ENCODE measurements at regions not wholly inside any gene's neighbourhood (a gene's known extent, or its start where the extent isn't known, plus 50 kb on each side); places are given as distances from the start of the nearest gene placed in this dataset.

DNA sequence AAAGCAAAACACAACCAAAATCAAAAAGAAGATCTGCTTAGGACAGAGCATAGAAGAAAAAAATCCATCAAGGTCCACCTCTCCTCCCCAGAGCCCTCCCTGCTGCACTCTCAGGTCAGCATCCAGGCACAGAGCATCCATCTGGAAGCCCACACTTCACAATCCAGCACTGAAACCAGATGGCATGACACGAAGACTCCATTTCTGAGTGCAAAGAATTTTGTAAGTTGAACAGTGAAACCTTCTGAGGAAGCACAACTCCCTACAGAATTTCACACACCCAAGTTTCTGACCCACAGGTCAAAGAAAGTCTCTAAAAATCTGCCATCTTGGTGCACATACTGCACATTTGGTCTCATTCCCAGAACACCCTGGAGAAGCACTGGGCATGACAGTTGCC is 128.8 kb upstream of the STXBP5 start:
- no peaks in the 10 kb centered on the region for H3K36me3 Mint-ChIP-seq
- ChIA-PET CTCF (no interaction called here), POLR2A (no interaction called here)
- no peaks in the 10 kb centered on the region for H3K27me3 Mint-ChIP-seq (ENCODE audit: low read depth)
- no peak for ATAC-seq
- TF ChIP-seq, protein P1, sequence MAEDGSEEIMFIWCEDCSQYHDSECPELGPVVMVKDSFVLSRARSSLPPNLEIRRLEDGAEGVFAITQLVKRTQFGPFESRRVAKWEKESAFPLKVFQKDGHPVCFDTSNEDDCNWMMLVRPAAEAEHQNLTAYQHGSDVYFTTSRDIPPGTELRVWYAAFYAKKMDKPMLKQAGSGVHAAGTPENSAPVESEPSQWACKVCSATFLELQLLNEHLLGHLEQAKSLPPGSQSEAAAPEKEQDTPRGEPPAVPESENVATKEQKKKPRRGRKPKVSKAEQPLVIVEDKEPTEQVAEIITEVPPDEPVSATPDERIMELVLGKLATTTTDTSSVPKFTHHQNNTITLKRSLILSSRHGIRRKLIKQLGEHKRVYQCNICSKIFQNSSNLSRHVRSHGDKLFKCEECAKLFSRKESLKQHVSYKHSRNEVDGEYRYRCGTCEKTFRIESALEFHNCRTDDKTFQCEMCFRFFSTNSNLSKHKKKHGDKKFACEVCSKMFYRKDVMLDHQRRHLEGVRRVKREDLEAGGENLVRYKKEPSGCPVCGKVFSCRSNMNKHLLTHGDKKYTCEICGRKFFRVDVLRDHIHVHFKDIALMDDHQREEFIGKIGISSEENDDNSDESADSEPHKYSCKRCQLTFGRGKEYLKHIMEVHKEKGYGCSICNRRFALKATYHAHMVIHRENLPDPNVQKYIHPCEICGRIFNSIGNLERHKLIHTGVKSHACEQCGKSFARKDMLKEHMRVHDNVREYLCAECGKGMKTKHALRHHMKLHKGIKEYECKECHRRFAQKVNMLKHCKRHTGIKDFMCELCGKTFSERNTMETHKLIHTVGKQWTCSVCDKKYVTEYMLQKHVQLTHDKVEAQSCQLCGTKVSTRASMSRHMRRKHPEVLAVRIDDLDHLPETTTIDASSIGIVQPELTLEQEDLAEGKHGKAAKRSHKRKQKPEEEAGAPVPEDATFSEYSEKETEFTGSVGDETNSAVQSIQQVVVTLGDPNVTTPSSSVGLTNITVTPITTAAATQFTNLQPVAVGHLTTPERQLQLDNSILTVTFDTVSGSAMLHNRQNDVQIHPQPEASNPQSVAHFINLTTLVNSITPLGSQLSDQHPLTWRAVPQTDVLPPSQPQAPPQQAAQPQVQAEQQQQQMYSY (CRISPR knock-in tag; IDR thresholded peaks at IDR 0.05): no peak
- H3K27ac Mint-ChIP-seq: no peak overlapping the region
- H3K4me3 Mint-ChIP-seq: no peak overlapping the region
- no peak for DNase-seq (ENCODE audit: low spot score)
- H3K4me1 Mint-ChIP-seq: peaks cover 8% of the 10 kb centered on the region
- H3K9me3 Mint-ChIP-seq: no peaks in the 10 kb centered on the region

DNA sequence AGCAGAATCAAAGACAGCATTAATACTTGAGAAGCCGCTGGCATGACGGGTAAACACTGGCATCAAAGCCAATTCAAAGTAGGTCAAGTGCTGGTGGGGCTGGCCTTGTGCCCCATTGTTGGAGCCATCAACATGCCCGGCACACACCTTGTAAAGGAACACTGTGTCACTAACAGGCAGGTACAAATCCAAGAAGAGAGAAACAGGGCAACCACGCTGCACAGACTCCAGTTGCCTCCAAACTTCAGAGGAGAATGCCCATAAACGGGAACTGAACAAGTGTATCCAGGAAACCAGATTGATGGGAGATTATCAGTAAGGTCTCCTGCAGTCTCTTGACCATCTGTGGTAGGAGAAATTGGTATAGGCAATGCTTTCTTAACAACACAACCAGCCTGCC is 127.0 kb upstream of the STXBP5 start:
- Mint-ChIP-seq H3K27me3 (ENCODE audit: low read depth) (no peaks in the 10 kb centered on the region), H3K36me3 (no peaks in the 10 kb centered on the region), H3K4me3 (no peak overlapping the region), H3K27ac (no peak overlapping the region), H3K4me1 (peaks cover 8% of the 10 kb centered on the region), H3K9me3 (no peaks in the 10 kb centered on the region)
- no peak for ATAC-seq
- POLR2A ChIA-PET: no interaction called here
- TF ChIP-seq RELA (CRISPR knock-in tag; IDR thresholded peaks at IDR 0.05; ENCODE audit: borderline replicate concordance) (no peak), NR2C2 (CRISPR knock-in tag; IDR thresholded peaks at IDR 0.05) (no peak), TP53 (CRISPR knock-in tag; IDR thresholded peaks at IDR 0.05) (no peak), TEAD1 (CRISPR knock-in tag; IDR thresholded peaks at IDR 0.05) (no peak), NR1H2 (CRISPR knock-in tag; IDR thresholded peaks at IDR 0.05) (no peak)
- TF ChIP-seq, protein P2, sequence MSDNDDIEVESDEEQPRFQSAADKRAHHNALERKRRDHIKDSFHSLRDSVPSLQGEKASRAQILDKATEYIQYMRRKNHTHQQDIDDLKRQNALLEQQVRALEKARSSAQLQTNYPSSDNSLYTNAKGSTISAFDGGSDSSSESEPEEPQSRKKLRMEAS (CRISPR knock-in tag; IDR thresholded peaks at IDR 0.05): no peak
- TF ChIP-seq, protein P3, sequence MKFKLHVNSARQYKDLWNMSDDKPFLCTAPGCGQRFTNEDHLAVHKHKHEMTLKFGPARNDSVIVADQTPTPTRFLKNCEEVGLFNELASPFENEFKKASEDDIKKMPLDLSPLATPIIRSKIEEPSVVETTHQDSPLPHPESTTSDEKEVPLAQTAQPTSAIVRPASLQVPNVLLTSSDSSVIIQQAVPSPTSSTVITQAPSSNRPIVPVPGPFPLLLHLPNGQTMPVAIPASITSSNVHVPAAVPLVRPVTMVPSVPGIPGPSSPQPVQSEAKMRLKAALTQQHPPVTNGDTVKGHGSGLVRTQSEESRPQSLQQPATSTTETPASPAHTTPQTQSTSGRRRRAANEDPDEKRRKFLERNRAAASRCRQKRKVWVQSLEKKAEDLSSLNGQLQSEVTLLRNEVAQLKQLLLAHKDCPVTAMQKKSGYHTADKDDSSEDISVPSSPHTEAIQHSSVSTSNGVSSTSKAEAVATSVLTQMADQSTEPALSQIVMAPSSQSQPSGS (CRISPR knock-in tag; IDR thresholded peaks at IDR 0.05; ENCODE audit: borderline replicate concordance, low read depth): no peak
- DNase-seq (ENCODE audit: low spot score): no peak
- CTCF ChIA-PET: no interaction called here

GRCh38 chr6:147078106-147078505 is 126.1 kb upstream of the STXBP5 start:
- no peaks in the 10 kb centered on the region for H3K27me3 Mint-ChIP-seq (ENCODE audit: low read depth)
- H3K36me3 Mint-ChIP-seq: no peaks in the 10 kb centered on the region
- no peak for DNase-seq (ENCODE audit: low spot score)
- H3K4me1 Mint-ChIP-seq: peaks cover 8% of the 10 kb centered on the region
- no peak for ATAC-seq
- no peak overlapping the region for H3K27ac Mint-ChIP-seq
- TF ChIP-seq ZNF423 (CRISPR knock-in tag; IDR thresholded peaks at IDR 0.05): no peak
- TF ChIP-seq EMX1 (CRISPR knock-in tag; IDR thresholded peaks at IDR 0.05): no peak
- TF ChIP-seq FOXJ3 (CRISPR knock-in tag; IDR thresholded peaks at IDR 0.05; ENCODE audit: borderline replicate concordance): no peak
- TF ChIP-seq, protein P4, sequence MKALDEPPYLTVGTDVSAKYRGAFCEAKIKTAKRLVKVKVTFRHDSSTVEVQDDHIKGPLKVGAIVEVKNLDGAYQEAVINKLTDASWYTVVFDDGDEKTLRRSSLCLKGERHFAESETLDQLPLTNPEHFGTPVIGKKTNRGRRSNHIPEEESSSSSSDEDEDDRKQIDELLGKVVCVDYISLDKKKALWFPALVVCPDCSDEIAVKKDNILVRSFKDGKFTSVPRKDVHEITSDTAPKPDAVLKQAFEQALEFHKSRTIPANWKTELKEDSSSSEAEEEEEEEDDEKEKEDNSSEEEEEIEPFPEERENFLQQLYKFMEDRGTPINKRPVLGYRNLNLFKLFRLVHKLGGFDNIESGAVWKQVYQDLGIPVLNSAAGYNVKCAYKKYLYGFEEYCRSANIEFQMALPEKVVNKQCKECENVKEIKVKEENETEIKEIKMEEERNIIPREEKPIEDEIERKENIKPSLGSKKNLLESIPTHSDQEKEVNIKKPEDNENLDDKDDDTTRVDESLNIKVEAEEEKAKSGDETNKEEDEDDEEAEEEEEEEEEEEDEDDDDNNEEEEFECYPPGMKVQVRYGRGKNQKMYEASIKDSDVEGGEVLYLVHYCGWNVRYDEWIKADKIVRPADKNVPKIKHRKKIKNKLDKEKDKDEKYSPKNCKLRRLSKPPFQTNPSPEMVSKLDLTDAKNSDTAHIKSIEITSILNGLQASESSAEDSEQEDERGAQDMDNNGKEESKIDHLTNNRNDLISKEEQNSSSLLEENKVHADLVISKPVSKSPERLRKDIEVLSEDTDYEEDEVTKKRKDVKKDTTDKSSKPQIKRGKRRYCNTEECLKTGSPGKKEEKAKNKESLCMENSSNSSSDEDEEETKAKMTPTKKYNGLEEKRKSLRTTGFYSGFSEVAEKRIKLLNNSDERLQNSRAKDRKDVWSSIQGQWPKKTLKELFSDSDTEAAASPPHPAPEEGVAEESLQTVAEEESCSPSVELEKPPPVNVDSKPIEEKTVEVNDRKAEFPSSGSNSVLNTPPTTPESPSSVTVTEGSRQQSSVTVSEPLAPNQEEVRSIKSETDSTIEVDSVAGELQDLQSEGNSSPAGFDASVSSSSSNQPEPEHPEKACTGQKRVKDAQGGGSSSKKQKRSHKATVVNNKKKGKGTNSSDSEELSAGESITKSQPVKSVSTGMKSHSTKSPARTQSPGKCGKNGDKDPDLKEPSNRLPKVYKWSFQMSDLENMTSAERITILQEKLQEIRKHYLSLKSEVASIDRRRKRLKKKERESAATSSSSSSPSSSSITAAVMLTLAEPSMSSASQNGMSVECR (CRISPR knock-in tag; IDR thresholded peaks at IDR 0.05; ENCODE audit: borderline replicate concordance): no peak
- no peak for TF ChIP-seq SP1 (CRISPR knock-in tag; conservative IDR thresholded peaks at IDR 0.05)
- TF ChIP-seq FOXK1 (CRISPR knock-in tag; IDR thresholded peaks at IDR 0.05): no peak
- TF ChIP-seq, protein P5, sequence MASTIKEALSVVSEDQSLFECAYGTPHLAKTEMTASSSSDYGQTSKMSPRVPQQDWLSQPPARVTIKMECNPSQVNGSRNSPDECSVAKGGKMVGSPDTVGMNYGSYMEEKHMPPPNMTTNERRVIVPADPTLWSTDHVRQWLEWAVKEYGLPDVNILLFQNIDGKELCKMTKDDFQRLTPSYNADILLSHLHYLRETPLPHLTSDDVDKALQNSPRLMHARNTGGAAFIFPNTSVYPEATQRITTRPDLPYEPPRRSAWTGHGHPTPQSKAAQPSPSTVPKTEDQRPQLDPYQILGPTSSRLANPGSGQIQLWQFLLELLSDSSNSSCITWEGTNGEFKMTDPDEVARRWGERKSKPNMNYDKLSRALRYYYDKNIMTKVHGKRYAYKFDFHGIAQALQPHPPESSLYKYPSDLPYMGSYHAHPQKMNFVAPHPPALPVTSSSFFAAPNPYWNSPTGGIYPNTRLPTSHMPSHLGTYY (CRISPR knock-in tag; IDR thresholded peaks at IDR 0.05): no peak
- TF ChIP-seq GTF2I (CRISPR knock-in tag; conservative IDR thresholded peaks at IDR 0.05): no peak
- TF ChIP-seq JAZF1 (CRISPR knock-in tag; IDR thresholded peaks at IDR 0.05): no peak
- no peak for TF ChIP-seq ZMAT4 (CRISPR knock-in tag; IDR thresholded peaks at IDR 0.05)
- no peak for TF ChIP-seq ZBTB21 (CRISPR knock-in tag; IDR thresholded peaks at IDR 0.05; ENCODE audit: borderline replicate concordance)
- ChIA-PET POLR2A (no interaction called here), CTCF (no interaction called here)
- no peak overlapping the region for H3K4me3 Mint-ChIP-seq
- H3K9me3 Mint-ChIP-seq: no peaks in the 10 kb centered on the region

Measured in WTC11 (cell line).